ENCODE measurements at regions not wholly inside any gene's neighbourhood (a gene's known extent, or its start where the extent isn't known, plus 50 kb on each side); places are given as distances from the start of the nearest gene placed in this dataset.

- no peak for TF ChIP-seq CTCF (IDR thresholded peaks at IDR 0.05)
- no peak for TF ChIP-seq POLR2AphosphoS5 (IDR thresholded peaks at IDR 0.05)
Measured at GRCh38 chr16:63702981-63703590, 1418.8 kb downstream of the CDH11 start.

Measured in stomach (tissue), 4 donors.